OCI-LY3 (cell line): ENCODE measurements at regions not wholly inside any gene's neighbourhood (a gene's known extent, or its start where the extent isn't known, plus 50 kb on each side); places are given as distances from the start of the nearest gene placed in this dataset.

Experiments
- CTCF ChIP-seq: fragments of 200-600, 300-600 bp; sonication (generic); IDR thresholded peaks from 2 replicates; pipeline ENCODE4 v1.5.1; 2014; ENCODE audit warnings: antibody characterized with exemption, low read length, low read depth
- EZH2phosphoT487 ChIP-seq: fragments of 200-600 bp; shearing (Covaris generic); IDR thresholded peaks from 2 replicates; pipeline ENCODE4 v1.6.1; 2018; ENCODE audit warnings: antibody characterized with exemption, mixed run types, low read depth

- no peak for TF ChIP-seq EZH2phosphoT487
- TF ChIP-seq CTCF, result no peak
Observed at GRCh38 chr11:70687716-70688115, 289.4 kb downstream of the CTTN start.
